Activated CD8-positive, alpha-beta memory T cell treated with anti-CD3 and anti-CD28 coated beads for 24 hours (primary cell): ENCODE measurements at regions not wholly inside any gene's neighbourhood (a gene's known extent, or its start where the extent isn't known, plus 50 kb on each side); places are given as distances from the start of the nearest gene placed in this dataset.
"Not testable (repeated sequence)": the region's sequence is repeated elsewhere in the genome, so short reads cannot be mapped to it uniquely, and the experiment has no call there.

ENCODE experiments used
- DNase-seq: peaks from one replicate; pipeline ENCODE4 v3.0.0-alpha.2; 2020

- no peak for DNase-seq
These were observed 989.8 kb downstream of the ADGRL2 start for GRCh38 chr1:82790556-82790955.

GRCh38 chr1:82788660-82789059, 987.9 kb downstream of the ADGRL2 start:
- DNase-seq = no peak

GRCh38 chr1:82788038-82788437, 987.3 kb downstream of the ADGRL2 start:
- no peak for DNase-seq

- DNase-seq = no peak
These were observed 986.1 kb downstream of the ADGRL2 start for GRCh38 chr1:82786883-82787282.

- no peak for DNase-seq
These were observed 984.6 kb downstream of the ADGRL2 start for GRCh38 chr1:82785268-82785790.

- no peak for DNase-seq
These were observed 982.3 kb downstream of the ADGRL2 start for GRCh38 chr1:82783044-82783443.

- DNase-seq = no peak
These were observed 981.9 kb downstream of the ADGRL2 start for GRCh38 chr1:82782599-82782998.

- DNase-seq = no peak
These were observed 977.9 kb downstream of the ADGRL2 start for GRCh38 chr1:82778612-82779011.

- no peak for DNase-seq
These were observed 976.5 kb downstream of the ADGRL2 start for GRCh38 chr1:82777240-82777639.

- DNase-seq = not testable (repeated sequence)
These were observed 976.0 kb downstream of the ADGRL2 start for GRCh38 chr1:82776730-82777129.

GRCh38 chr1:82775406-82776000, 974.8 kb downstream of the ADGRL2 start:
- DNase-seq = peak; percentile 57

- DNase-seq = no peak
These were observed 962.2 kb downstream of the ADGRL2 start for GRCh38 chr1:82762829-82763532.

GRCh38 chr1:82759035-82759434, 958.3 kb downstream of the ADGRL2 start:
- no peak for DNase-seq

GRCh38 chr1:82755671-82756070, 954.9 kb downstream of the ADGRL2 start:
- DNase-seq = no peak

GRCh38 chr1:82755191-82755590, 954.5 kb downstream of the ADGRL2 start:
- no peak for DNase-seq

GRCh38 chr1:82752046-82752445, 951.3 kb downstream of the ADGRL2 start:
- DNase-seq = no peak

- DNase-seq = no peak
These were observed 932.9 kb downstream of the ADGRL2 start for GRCh38 chr1:82733645-82734044.

- no peak for DNase-seq
These were observed 930.5 kb downstream of the ADGRL2 start for GRCh38 chr1:82731216-82731615.

- DNase-seq = no peak
These were observed 927.5 kb downstream of the ADGRL2 start for GRCh38 chr1:82728206-82728605.

GRCh38 chr1:82724246-82724645, 923.5 kb downstream of the ADGRL2 start:
- no peak for DNase-seq

- DNase-seq = no peak
These were observed 921.9 kb downstream of the ADGRL2 start for GRCh38 chr1:82722608-82723007.

- DNase-seq = no peak
These were observed 921.0 kb downstream of the ADGRL2 start for GRCh38 chr1:82721702-82722101.

- DNase-seq = no peak
These were observed 918.1 kb downstream of the ADGRL2 start for GRCh38 chr1:82718719-82719419.

GRCh38 chr1:82710091-82710490, 909.4 kb downstream of the ADGRL2 start:
- DNase-seq = no peak
